ENCODE measurements at regions not wholly inside any gene's neighbourhood (a gene's known extent, or its start where the extent isn't known, plus 50 kb on each side); places are given as distances from the start of the nearest gene placed in this dataset.
"Not testable (repeated sequence)": the region's sequence is repeated elsewhere in the genome, so short reads cannot be mapped to it uniquely, and the experiment has no call there.

DNA sequence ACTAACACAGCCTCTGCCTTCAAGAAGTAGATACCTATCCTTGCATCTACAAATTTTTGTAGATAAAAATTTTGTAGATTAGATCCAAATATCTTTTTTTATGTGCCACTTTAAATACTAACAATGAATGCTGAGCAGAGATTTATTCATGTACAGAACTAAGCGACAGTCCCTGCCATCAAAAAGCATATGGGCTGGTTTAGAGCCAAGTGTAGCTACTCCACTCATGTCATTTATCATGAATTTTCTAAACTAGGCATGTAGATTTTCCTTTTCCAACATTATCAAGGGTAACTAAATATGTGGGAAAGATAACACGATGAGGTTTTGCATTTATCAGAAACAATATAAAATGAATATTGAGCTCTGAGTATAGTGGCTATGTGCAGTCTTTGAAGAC, 857.5 kb downstream of the XPNPEP1 start:
- CTCF ChIA-PET = no interaction called here
- POLR2A ChIA-PET = no interaction called here
- TF ChIP-seq, protein P1, sequence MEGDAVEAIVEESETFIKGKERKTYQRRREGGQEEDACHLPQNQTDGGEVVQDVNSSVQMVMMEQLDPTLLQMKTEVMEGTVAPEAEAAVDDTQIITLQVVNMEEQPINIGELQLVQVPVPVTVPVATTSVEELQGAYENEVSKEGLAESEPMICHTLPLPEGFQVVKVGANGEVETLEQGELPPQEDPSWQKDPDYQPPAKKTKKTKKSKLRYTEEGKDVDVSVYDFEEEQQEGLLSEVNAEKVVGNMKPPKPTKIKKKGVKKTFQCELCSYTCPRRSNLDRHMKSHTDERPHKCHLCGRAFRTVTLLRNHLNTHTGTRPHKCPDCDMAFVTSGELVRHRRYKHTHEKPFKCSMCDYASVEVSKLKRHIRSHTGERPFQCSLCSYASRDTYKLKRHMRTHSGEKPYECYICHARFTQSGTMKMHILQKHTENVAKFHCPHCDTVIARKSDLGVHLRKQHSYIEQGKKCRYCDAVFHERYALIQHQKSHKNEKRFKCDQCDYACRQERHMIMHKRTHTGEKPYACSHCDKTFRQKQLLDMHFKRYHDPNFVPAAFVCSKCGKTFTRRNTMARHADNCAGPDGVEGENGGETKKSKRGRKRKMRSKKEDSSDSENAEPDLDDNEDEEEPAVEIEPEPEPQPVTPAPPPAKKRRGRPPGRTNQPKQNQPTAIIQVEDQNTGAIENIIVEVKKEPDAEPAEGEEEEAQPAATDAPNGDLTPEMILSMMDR (IDR thresholded peaks at IDR 0.05; ENCODE audit: insufficient read depth, low read length, missing control alignments) = no peak

DNA sequence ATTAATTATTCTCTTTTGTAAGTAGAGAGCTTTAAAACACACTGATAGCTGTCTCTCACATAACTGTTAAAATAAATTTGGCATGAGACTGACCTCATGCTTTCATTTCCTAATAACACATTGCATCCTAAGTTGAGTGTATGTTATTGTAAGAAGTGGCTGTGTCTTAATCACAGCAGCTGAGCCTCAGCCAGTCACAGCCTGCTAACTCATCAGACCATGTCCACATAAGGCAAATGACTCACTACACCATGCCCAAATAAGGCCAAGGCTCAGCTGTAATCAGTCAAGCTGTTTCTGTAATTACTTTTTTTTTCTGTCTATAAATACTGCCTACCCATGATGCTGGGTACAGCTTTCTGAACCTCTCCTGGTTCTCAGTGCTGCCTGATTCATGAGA, 860.9 kb downstream of the XPNPEP1 start:
- CTCF ChIA-PET = no interaction called here
- no peak overlapping the region for H3K4me3 ChIP-seq (ENCODE audit: low read depth, low read length)
- no peak for DNase-seq (ENCODE audit: low read depth, low spot score)
- TF ChIP-seq, protein P1 (IDR thresholded peaks at IDR 0.05; ENCODE audit: insufficient read depth, low read length, missing control alignments) = no peak
- POLR2A ChIA-PET = no interaction called here

More for the DNA sequence above, 857.5 kb downstream of the XPNPEP1 start:
- no peak overlapping the region for H3K4me3 ChIP-seq (ENCODE audit: low read depth, low read length)
- DNase-seq (ENCODE audit: low read depth, low spot score) = no peak

GRCh38 chr10:109055243-109055642, 868.1 kb downstream of the XPNPEP1 start:
- POLR2A ChIA-PET = no interaction called here
- H3K4me3 ChIP-seq (ENCODE audit: low read depth, low read length) = no peak overlapping the region
- CTCF ChIA-PET = no interaction called here
- no peak for DNase-seq (ENCODE audit: low read depth, low spot score)
- TF ChIP-seq, protein P1 (IDR thresholded peaks at IDR 0.05; ENCODE audit: insufficient read depth, low read length, missing control alignments) = no peak

DNA sequence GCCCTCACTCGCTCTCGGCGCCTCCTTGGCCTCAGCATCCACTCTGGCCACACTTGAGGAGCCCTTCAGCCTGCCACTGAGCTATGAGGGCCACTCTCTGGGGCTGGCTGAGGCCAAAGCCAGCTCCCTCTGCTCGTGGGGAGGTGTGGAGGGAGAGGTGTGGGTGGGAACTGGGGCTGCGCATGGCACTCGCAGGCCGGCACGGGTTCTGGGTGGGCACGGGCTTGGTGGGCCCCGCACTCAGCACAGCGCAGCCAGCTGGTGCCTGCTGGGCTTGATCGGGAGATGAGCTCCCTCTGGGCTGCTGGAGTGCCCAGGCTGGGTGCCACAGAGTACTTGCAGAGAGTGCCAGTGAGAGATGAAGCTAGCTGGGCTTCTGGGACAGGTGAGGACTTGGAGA, 875.5 kb downstream of the XPNPEP1 start:
- CTCF ChIA-PET = no interaction called here
- no peak overlapping the region for H3K4me3 ChIP-seq (ENCODE audit: low read depth, low read length)
- TF ChIP-seq, protein P1 (IDR thresholded peaks at IDR 0.05; ENCODE audit: insufficient read depth, low read length, missing control alignments) = no peak
- DNase-seq (ENCODE audit: low read depth, low spot score) = no peak
- POLR2A ChIA-PET = no interaction called here

- DNase-seq (ENCODE audit: low read depth, low spot score); H3K4me3 ChIP-seq (ENCODE audit: low read depth, low read length); CTCF ChIA-PET: not testable (repeated sequence)
Observed at GRCh38 chr10:109046427-109046826, 876.9 kb downstream of the XPNPEP1 start.

DNA sequence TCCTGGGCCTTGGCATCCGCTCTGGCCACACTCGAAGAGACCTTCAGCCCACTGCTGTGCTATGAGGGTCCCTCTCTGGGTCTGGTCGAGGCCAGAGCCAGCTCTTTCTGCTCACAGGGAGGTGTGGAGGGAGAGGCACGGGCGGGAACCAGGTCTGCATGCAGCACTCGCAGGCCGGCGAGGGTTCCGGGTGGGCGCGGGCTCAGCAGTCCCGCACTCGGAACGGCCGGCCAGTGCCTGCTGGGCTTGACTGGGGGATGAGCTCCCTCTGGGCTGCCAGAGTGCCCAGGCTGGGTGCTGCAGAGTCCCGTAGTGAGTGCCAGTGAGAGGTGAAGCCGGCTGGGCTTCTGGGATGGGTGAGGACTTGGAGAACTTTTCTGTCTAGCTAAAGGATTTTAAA, 882.7 kb downstream of the XPNPEP1 start:
- no peak for DNase-seq (ENCODE audit: low read depth, low spot score)
- CTCF ChIA-PET = no interaction called here
- POLR2A ChIA-PET = no interaction called here
- TF ChIP-seq, protein P1 (IDR thresholded peaks at IDR 0.05; ENCODE audit: insufficient read depth, low read length, missing control alignments) = no peak
- H3K4me3 ChIP-seq (ENCODE audit: low read depth, low read length) = no peak overlapping the region

More at GRCh38 chr10:109046427-109046826, 876.9 kb downstream of the XPNPEP1 start:
- POLR2A ChIA-PET = not testable (repeated sequence)

GRCh38 chr10:109037978-109038377, 885.3 kb downstream of the XPNPEP1 start:
- H3K4me3 ChIP-seq (ENCODE audit: low read depth, low read length) = no peak overlapping the region
- TF ChIP-seq, protein P1 (IDR thresholded peaks at IDR 0.05; ENCODE audit: insufficient read depth, low read length, missing control alignments) = no peak
- ChIA-PET POLR2A (no interaction called here), CTCF (no interaction called here)
- no peak for DNase-seq (ENCODE audit: low read depth, low spot score)

Data from AG04449 (cell line).